Glomerular visceral epithelial cell (primary cell): ENCODE measurements at regions not wholly inside any gene's neighbourhood (a gene's known extent, or its start where the extent isn't known, plus 50 kb on each side); places are given as distances from the start of the nearest gene placed in this dataset.
A peak's percentile ranks its signal among the peaks of the same experiment; 100 is the strongest.

Experiments
- DNase-seq: peaks from one replicate; pipeline ENCODE4 v3.0.0-alpha.2; 2016; ENCODE audit errors: extremely low spot score

DNA sequence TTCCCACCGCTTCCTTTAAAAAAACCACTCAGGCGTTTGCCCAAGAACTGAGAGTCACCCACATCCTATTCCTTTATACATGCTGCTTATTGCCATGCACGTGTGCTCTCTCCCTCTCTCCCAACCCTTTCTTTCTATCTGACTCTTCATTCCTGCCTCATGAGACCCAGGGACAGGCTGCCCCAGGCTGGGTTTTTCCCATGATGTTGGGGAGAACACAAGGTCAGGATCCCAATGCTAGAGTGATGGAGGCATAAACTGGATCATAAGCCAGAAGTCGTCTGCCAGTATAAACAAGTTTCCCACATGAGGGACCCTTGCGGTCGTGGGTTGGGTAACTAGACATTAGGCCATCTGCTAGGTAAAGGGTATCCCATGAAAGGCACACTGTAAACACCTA lies 64.9 kb downstream of the CD2 start:
- DNase-seq: no peak

DNA sequence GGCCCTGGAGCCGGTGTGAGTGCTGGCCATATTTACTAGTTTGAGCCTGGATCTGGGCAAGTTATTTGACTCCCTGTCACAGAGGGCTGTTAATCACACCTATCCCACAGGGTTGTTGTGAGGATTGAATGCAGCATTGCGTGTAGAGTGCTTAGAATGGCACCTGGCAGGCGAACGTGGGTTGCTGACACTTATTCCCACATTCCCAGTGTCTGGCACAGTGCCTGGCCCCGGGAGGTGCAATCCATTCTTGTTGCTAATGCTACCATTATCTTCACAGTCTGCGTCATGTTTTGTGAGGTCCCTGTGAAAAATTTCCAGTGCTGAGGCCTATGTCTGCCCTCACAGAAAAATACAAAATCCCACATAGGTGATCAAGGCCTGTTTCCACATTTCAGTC lies 66.1 kb downstream of the CD2 start:
- peak; percentile 99 for DNase-seq

DNA sequence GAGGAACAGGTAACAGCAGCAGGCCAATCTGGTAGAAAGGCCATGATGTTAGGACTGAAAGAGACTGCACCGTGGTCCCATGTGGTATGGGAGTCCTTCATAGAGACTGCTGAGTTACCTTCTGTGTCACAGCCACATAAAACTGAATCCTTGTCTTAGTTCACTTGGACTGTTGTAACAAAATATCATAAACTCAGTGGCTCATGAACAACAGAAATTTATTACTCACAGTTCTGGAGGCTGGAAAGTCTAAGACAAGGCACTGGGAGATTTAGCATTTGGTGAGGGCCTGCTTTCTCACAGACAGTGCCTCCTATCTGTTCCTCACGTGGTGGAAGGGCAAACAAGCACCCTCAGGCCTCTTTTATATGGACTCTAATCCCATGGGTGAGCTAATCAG lies 67.5 kb downstream of the CD2 start:
- DNase-seq: no peak

DNA sequence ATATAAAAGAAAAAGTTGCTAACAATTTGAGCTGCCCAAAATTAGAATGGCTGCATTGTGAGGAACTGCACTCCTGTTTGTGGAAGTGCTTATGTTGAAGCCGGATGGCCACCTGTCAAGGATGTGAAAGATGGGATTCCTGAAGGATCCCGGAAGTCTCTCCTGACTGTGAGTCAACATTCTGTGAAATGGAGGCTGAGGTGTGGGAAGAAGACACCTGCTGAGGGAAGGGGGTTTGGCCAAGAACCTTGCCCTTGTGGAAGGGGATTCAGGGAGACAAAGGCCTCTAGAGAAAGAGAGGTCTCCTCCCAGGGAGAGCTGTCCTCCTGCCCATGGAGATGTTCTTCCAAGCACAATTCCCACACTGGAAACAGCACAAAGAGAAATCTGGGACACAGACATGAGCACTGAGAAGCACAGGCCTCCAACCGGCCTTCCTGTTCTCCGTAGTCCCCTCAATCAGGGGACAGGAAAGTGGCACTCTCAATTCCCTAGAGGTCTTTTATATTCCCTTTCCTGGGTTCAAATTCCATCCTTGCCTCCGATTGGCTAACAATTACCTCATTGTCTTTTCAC lies 70.5 kb downstream of the CD2 start:
- DNase-seq: no peak

DNA sequence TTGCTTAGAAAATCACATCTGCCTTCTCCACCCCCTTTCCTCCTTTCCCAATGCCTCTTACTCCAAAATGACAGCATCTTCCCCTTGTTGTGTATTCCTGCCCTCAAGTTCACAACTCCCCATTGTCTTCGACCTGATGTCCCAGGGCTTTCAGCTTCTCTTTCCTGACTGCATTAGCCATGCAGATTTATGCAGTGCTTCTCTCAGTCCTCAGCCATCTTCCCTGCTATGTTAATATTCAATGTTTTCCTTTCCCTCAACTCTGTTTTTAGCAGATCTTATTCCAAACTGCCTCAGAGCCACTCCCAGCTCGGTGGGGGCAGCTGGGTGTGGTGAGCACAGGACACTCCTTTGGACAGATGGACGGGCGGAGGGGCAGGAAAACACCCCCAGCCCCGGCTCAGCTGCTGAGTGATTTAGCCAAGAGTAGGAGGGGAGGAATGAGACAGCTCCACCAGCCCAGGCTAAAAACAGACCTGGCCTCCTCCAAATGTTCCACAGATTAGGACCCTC lies 71.0 kb downstream of the CD2 start:
- no peak for DNase-seq

DNA sequence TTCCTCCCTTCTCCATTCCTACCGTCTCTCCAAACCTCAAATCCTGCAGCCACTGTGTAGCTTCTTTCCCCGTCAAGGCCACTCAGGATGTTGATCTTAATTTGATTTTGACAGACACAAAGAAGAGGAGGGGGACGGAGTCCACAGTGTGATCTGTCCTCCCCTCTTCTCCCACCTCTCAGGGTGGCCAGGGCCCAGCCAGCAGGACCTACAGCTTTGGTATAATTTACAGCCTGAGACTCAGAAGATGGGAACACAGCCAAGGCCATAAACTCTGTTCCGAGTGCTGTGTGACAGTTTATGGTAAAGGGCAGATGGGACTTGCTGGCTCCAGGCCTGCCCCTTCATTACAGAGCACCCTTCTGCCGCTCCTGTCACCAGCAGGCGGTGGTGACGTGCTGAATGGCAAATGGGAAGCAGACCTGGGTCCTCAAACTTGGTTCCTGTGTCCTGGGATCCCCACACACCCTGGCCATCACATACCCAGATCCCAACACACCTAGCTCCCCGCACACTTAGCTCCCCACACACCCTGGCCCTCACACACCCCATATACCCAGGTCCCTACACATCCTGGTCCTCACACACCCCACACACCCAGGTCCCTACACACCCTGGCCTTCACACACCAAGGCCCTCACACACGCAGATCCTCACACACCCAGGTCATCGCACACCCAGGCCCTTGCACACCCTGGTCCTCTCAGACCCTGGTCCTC lies 71.6 kb downstream of the CD2 start:
- DNase-seq: no peak

DNA sequence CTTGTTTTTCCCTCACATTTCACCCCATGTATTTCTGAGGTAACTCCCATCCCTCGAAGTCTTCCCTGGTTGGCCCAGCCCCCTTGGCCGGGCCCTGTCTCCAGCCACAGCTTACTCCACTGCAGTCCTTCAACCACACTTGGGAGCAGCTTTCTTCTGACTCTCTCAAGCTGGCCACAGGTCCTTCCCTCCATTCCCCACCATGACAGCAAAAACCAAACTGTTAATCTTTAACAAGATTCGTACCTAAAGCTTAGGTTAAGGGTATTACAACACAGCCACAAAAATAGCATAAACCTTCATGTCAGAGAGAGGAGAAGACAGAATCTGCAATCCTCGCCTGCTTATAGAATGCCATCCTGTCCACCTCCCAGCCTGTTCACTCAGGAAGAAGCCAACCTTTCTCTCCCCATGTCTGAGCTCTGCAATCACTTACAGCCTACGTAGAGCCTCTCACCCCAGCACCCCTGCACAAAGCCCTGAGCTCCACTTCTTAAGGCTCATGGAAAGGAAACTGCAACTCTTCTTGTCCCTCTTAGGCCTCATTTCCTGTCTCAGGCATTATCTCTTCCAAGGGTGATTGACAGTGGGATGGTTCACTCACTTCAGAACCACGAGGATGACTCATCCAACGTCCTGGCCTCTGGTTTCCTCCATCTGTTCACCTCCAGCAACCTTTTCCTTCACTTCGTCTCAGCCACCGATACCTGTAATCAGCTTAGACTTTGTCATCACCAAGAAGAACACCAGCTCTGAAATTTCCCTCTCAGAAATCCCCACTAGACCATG lies 72.8 kb downstream of the CD2 start:
- DNase-seq: peak; percentile 95

DNA sequence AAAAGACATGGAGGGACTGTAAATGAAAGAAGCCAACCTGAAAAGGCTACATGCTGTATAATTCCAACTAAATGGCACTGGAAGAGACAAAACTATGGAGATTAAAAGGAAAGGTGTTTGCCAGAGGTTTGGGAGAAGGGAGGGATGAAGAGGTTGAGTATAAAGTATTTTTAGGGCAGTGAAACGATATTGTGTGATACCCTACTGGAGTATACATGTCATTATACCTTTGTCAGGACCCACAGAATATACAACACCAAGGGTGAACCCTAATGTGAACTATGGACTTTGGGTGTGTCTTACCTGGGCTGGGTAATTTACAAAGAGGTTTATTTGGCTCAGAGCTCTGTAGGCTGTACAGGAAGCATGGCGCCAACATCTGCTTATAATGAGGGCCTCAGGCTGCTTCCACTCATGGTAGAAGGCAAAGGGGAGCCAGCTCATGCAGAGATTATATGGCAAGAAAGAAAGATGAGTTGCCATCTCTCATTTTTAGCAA lies 73.4 kb downstream of the CD2 start:
- no peak for DNase-seq

DNA sequence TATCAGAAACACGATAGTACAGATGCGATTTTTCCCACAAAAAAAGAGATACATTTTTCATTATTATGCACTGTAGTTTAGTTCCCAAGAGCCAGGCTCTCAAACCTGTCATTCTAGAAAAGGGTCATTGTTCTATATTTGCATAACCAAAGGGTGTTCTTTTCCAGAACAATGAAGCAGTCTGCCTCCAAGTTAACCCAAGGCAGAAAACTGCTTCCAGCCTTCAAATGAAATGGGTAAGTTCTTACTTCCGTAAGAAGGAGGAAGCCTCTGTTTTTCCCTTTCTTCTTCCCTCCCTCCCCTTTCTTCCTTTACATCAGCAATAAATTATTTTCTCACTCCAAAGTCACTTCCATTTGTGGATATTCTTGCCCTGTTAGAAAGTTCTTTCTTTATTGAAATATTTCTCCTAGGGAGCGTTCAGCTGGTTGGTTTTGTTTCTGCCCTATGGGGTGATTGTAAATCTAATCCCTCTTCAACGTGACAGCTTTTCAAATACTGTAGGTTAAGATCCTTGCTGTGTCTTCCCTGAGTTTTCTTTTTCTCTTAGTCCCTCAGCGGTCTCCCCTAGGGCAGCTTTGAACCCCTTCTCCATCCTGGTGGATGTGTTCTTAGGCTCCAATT lies 77.3 kb upstream of the PTGFRN start:
- no peak for DNase-seq

DNA sequence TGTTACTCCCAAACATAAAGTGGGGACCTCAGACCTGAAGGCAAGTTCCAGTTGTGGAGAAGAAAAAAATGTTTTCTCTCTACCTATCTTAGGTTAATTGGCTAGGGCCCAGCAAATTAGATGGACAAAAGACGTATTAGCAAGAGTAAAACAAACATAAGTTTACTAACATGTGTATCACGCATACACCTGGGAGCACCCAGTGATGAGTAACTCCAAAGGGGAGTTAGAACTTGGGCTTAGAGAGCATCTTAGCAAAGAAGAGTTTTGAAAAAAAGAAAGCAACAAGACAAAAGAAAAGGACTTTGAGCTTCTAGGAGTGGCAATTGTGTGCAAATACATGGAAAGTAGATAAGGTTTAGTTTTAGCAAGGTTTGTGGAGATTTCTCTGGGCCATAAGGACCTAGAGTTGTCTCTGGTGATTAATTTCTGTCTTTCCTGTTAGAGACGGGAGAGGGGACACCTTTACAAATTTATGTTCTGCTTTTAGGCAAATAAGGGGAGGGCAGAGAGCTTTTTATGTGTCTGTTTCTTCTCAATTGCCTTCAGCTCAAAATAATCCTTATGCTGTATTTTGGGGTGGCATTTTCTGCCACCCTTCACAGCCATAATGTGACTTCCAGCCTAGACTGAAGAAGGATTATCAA lies 76.7 kb upstream of the PTGFRN start:
- DNase-seq: no peak

DNA sequence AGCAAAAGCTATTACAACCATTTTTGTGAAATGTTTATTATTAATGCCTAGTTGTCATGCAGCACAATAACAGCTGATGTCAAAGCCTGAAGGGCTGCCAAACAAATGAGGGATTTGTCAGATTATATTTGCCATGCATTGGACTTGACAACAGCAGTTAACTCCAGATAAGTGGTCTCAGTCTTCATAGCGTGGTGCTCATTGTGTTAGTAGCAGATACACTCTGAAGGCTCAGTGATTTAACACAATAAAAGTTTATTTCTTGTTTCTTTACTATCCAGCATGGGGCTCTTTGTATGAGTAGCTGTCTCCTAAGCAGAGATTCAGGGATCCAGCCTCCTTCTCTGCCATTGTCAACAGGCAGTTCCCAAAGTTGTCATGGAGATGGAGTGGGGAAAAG lies 76.0 kb upstream of the PTGFRN start:
- no peak for DNase-seq

DNA sequence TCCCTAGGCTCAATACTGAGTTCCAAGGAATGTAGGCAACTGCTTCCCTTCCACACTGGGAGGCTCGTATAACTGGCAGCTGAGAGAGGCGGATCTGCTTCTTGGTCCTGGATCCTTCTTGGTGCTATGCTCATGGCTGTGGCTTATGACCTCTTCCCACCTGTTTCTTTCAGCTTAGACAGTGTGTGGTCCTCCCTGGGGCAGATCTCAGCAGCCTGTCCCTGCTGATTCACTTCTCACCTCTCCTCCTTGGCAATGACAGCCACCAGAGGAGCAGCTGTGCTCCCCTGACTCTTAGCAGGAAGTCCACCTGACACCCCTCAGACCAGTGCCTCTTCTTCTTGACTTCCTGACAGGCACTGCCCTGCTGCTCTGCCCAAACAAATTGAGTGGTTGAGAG lies 75.1 kb upstream of the PTGFRN start:
- no peak for DNase-seq

DNA sequence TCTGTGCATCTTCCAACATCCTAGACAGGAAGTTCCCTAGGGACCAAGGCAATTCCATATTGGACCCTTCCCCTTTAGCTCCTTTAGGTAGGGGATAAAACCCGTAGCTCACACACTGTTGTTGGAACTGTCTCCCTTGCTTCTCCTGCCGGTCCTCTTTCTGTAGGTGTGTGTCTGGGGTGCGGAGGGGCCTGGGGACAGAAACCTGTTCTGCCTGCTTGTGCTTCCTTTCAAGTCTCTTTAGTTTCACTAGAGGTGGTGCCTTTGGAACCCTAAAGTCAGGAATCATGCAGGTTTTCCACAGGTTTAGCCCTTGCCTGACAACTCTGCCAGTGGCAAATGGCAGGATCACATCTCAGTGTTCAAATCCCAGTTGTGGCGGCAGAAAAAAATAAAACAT lies 74.6 kb upstream of the PTGFRN start:
- DNase-seq: no peak

DNA sequence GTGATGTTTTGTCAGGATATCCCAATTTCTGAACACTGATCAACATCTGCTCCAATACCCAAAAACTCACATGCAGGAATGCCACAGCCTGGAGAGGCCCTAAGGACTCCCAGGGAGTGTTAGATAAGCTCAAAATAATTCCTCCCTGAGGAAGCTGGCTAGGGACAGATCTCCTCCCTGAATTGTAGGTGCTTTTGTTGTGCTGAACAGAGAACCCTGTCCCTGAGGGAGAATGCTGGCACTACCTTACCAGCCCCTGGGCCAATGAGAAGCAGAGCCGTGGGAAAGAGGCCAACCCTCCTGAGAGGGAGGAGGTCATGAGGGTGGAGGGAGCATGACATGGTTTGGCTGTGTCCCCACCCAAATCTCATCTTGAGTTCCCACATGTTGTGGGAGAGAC lies 73.6 kb upstream of the PTGFRN start:
- DNase-seq: no peak

DNA sequence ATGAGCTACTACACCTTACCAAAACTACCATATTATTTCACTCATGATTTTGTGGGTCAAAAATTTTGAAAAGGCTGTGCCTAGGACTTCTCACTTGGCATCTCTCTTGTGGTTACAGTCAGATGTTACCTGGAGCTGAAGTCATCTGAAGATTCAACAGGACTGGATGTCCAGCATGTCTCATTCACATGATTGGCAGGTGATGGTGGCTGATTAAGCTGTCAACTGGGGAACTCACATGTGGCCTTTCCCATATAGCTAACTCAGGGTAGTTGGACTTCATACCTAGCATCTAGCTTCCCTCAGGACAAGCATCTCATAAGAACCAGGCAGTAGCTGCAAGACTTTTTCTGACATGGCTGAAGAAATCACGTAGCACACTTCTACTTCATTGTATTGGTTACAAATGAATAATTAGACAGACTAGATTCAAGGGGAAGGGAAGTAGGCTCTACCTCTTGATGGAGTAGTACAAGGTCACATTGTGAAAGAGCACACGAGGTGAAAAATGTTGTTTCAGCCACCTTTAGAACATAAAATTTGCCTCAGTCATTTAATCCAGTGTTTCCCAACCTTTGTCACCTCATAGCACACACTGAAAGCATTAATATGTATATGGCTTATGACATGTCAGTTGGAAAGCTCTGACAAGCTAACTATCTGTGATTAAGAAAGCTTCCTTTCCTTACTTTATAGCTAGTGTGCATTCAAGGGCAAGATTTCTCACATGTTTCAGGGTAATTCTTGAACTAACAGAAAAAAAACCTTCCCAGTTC lies 68.0 kb upstream of the PTGFRN start:
- DNase-seq: no peak

DNA sequence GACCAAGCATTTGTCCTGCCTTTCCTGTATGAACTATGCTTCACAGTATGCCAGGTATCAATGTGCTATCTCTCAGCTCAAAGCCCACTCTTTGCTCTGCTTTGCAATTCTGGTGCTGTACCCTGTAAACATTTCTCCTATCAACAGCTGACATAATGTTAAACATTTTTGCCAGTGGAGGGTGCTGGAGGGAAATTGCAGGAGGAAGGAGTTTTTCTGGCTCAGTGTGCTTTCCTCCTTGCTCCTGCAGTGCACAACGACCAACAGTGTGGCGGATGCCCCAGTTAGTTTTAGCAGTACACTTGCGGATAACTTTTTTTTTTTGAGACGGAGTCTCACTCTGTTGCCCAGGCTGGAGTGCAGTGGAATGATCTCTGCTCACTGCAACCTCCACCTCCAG lies 67.1 kb upstream of the PTGFRN start:
- DNase-seq: no peak

DNA sequence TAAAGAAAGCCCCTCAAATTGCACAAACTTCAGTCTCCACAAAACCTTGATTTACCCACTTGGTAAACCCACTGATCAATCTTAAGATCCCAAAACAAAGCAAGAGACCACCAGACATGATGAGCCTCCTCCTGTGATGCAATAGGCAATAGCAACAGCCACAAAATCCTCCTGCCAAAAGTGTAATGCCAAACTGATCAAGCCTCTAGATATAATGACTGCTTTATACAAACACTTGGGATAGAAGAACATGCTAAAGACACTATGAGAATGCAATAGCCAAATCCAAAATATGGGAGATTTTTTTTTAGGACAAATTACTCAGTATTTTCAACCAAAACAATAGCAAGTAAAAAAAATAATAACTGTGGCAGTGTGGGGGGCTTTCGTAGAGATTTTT lies 64.9 kb upstream of the PTGFRN start:
- DNase-seq: no peak

DNA sequence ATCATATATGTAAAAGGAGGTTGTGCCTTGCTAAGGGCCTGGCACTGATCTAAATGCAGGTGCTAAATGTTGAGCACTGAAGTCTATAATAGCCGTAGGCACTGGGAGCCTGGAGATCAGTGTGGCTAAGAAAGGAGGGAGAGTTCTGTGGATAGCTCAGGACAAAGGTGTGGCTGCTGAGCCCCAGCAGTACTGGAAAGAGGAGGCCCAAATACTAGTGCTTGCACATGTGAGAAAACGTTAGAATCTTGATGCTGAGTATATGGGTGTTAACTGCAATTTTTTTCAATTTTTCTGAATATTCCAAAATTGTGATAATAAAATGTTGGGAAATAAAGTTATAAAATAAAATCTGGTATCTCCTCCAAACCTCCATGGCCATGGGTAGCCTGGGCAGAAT lies 62.5 kb upstream of the PTGFRN start:
- DNase-seq: no peak

DNA sequence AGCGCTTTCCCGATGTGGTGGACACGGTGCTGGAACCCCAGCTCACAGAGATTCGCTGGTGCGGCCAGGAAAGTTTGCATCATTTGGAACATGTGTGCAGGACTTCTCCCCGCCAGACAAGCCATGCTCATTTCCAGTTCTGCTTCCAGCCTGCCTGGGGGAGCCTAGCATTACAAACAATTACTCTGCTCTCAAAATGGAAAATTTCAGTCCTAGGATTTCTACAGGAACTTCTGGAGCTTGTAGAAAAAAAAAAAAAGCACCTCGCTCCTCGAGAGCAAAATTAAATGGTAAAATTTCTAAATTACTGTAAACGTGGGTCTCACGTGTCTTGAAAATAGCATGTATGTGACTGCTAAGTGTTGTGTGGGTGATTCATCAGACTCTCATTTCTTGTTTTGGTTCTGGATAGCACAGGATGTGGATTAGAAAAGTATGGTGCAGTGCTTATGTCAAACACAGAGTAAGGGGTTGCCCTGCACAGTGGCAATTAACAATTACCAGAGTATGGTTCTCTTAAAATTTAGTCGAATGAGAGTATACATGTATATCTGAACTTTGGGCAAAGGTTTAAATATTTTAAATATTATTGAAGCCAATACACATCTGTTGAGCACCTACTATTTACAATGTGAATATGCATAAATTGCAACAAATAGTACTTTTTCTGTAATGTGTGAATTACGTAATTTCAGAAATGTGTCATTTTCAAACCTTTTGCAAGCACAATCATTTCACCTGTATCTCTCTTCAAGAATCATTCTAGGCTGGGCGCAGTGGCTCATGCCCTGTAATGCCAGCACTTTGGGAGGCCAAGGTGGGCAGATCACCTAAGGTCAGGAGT lies 61.8 kb upstream of the PTGFRN start:
- DNase-seq: peak; percentile 27

DNA sequence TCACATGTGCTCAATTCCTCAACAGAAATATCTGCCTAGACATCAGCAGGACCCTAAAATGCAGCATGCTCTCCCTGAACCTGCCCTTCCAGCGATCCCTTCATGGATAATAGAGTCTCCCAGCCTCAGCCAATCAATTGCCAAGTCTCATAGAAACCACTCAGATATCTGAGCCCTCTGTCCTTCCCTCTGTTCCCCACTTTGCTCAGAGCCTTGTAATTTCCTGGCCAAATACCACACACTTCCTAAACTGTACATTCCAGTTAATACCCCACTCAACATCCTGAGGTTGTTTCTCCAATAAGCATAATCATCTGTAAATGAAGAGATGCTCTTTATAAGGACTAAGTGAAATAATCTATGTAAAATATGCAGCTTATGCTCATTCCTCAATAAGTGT lies 59.3 kb upstream of the PTGFRN start:
- no peak for DNase-seq
